ENCODE measurements at regions not wholly inside any gene's neighbourhood (a gene's known extent, or its start where the extent isn't known, plus 50 kb on each side); places are given as distances from the start of the nearest gene placed in this dataset.

- CTCF ChIA-PET: interaction anchor here (0.6 kb wide), 1 partner anchor 780 kb away, joined by 3 read pairs; no protein-coding TSS in a partner anchor
- no peaks in the 10 kb centered on the region for H3K9me3 Mint-ChIP-seq (ENCODE audit: unreplicated experiment)
- DNase-seq (ENCODE audit: unreplicated experiment): no peak
- no peak overlapping the region for H3K4me3 Mint-ChIP-seq (ENCODE audit: unreplicated experiment)
- POLR2A ChIA-PET: no interaction called here
- H3K36me3 Mint-ChIP-seq (ENCODE audit: insufficient read depth, unreplicated experiment): no peaks in the 10 kb centered on the region
- intact Hi-C loops (cut with micrococcal nuclease): loop anchor here (2.0 to 10.0 kb wide), 2 partner anchors 141 to 319 kb away; no protein-coding TSS in a partner anchor
- no peaks in the 10 kb centered on the region for H3K27me3 Mint-ChIP-seq (ENCODE audit: insufficient read depth, unreplicated experiment)
- peaks cover 22% of the 10 kb centered on the region for H3K4me1 Mint-ChIP-seq (ENCODE audit: insufficient read depth, unreplicated experiment)
- TF ChIP-seq, protein P1, sequence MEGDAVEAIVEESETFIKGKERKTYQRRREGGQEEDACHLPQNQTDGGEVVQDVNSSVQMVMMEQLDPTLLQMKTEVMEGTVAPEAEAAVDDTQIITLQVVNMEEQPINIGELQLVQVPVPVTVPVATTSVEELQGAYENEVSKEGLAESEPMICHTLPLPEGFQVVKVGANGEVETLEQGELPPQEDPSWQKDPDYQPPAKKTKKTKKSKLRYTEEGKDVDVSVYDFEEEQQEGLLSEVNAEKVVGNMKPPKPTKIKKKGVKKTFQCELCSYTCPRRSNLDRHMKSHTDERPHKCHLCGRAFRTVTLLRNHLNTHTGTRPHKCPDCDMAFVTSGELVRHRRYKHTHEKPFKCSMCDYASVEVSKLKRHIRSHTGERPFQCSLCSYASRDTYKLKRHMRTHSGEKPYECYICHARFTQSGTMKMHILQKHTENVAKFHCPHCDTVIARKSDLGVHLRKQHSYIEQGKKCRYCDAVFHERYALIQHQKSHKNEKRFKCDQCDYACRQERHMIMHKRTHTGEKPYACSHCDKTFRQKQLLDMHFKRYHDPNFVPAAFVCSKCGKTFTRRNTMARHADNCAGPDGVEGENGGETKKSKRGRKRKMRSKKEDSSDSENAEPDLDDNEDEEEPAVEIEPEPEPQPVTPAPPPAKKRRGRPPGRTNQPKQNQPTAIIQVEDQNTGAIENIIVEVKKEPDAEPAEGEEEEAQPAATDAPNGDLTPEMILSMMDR (IDR thresholded peaks at IDR 0.05; ENCODE audit: unreplicated experiment): no peak
- no peak overlapping the region for H3K27ac Mint-ChIP-seq (ENCODE audit: low read depth, unreplicated experiment)
- no TSS peak for BruUV-seq (replicated peaks)
Observed at GRCh38 chr6:80603679-80604078, 497.2 kb downstream of the BCKDHB start.

- ChIA-PET CTCF (no interaction called here), POLR2A (no interaction called here)
- H3K27ac Mint-ChIP-seq (ENCODE audit: low read depth, unreplicated experiment): no peak overlapping the region
- H3K4me3 Mint-ChIP-seq (ENCODE audit: unreplicated experiment): no peak overlapping the region
- TF ChIP-seq, protein P1 (IDR thresholded peaks at IDR 0.05; ENCODE audit: unreplicated experiment): no peak
- intact Hi-C loops (cut with micrococcal nuclease): no loop called here
- H3K36me3 Mint-ChIP-seq (ENCODE audit: insufficient read depth, unreplicated experiment): no peaks in the 10 kb centered on the region
- H3K9me3 Mint-ChIP-seq (ENCODE audit: unreplicated experiment): no peaks in the 10 kb centered on the region
- H3K27me3 Mint-ChIP-seq (ENCODE audit: insufficient read depth, unreplicated experiment): no peaks in the 10 kb centered on the region
- no TSS peak for BruUV-seq (replicated peaks)
- H3K4me1 Mint-ChIP-seq (ENCODE audit: insufficient read depth, unreplicated experiment): no peaks in the 10 kb centered on the region
- no peak for DNase-seq (ENCODE audit: unreplicated experiment)
Observed at GRCh38 chr6:80594461-80594860, 488.0 kb downstream of the BCKDHB start.

- Mint-ChIP-seq H3K4me3 (ENCODE audit: unreplicated experiment) (no peak overlapping the region), H3K9me3 (ENCODE audit: unreplicated experiment) (no peaks in the 10 kb centered on the region), H3K27ac (ENCODE audit: low read depth, unreplicated experiment) (no peak overlapping the region), H3K27me3 (ENCODE audit: insufficient read depth, unreplicated experiment) (no peaks in the 10 kb centered on the region), H3K36me3 (ENCODE audit: insufficient read depth, unreplicated experiment) (no peaks in the 10 kb centered on the region), H3K4me1 (ENCODE audit: insufficient read depth, unreplicated experiment) (no peaks in the 10 kb centered on the region)
- intact Hi-C loops (cut with micrococcal nuclease): no loop called here
- no TSS peak for BruUV-seq (replicated peaks)
- CTCF ChIA-PET: interaction anchor here (0.8 kb wide), 1 partner anchor 11 kb away, joined by 4 read pairs; no protein-coding TSS in a partner anchor
- no peak for DNase-seq (ENCODE audit: unreplicated experiment)
- POLR2A ChIA-PET: no interaction called here
- TF ChIP-seq, protein P1 (IDR thresholded peaks at IDR 0.05; ENCODE audit: unreplicated experiment): no peak
Observed at GRCh38 chr6:80592436-80592835, 486.0 kb downstream of the BCKDHB start.

- intact Hi-C loops (cut with micrococcal nuclease): no loop called here
- ChIA-PET POLR2A (no interaction called here), CTCF (interaction anchor here (0.6 to 0.7 kb wide), 2 partner anchors 292 to 1374 kb away, joined by 3 read pairs; no protein-coding TSS in a partner anchor)
- H3K36me3 Mint-ChIP-seq (ENCODE audit: insufficient read depth, unreplicated experiment): no peaks in the 10 kb centered on the region
- no peak overlapping the region for H3K4me3 Mint-ChIP-seq (ENCODE audit: unreplicated experiment)
- peaks cover 8% of the 10 kb centered on the region for H3K9me3 Mint-ChIP-seq (ENCODE audit: unreplicated experiment)
- no peaks in the 10 kb centered on the region for H3K4me1 Mint-ChIP-seq (ENCODE audit: insufficient read depth, unreplicated experiment)
- no peak overlapping the region for H3K27ac Mint-ChIP-seq (ENCODE audit: low read depth, unreplicated experiment)
- no peak for DNase-seq (ENCODE audit: unreplicated experiment)
- BruUV-seq (replicated peaks): no TSS peak
- TF ChIP-seq, protein P1 (IDR thresholded peaks at IDR 0.05; ENCODE audit: unreplicated experiment): no peak
- H3K27me3 Mint-ChIP-seq (ENCODE audit: insufficient read depth, unreplicated experiment): no peaks in the 10 kb centered on the region
Observed at GRCh38 chr6:80586242-80586641, 479.8 kb downstream of the BCKDHB start.

Data from MCF 10A (cell line).